Cardiac muscle cell (in vitro differentiated cells and primary cell): ENCODE measurements at regions not wholly inside any gene's neighbourhood (a gene's known extent, or its start where the extent isn't known, plus 50 kb on each side); places are given as distances from the start of the nearest gene placed in this dataset.

Experiments
- DNase-seq, 2 donors: peaks; one replicate each; pipeline versions ENCODE4 v3.0.0 to v3.0.0-alpha.2; 2010 to 2017; ENCODE audit warnings: low read depth in 1 of 2, low spot score in 1 of 2
- H3K27ac ChIP-seq: fragments of 200-600 bp; sonication (generic); 2 replicates; pipeline ENCODE4 v1.5.1; 2016
- H3K27me3 ChIP-seq: fragments of 200-600 bp; sonication (generic); 2 replicates; pipeline ENCODE4 v1.6.0; 2016; ENCODE audit warnings: control low read depth
- H3K36me3 ChIP-seq: fragments of 200-600 bp; sonication (generic); 2 replicates; pipeline ENCODE4 v1.5.1; 2016; ENCODE audit warnings: control low read depth
- H3K4me1 ChIP-seq: fragments of 200-600 bp; sonication (generic); 2 replicates; pipeline ENCODE4 v1.8.1; 2017; ENCODE audit warnings: low read depth, mild to moderate bottlenecking, mixed run types
- H3K4me3 ChIP-seq: fragments of 200-600 bp; sonication (generic); 2 replicates; pipeline ENCODE4 v1.5.1; 2016; ENCODE audit warnings: mild to moderate bottlenecking
- H3K9me3 ChIP-seq: fragments of 200-600 bp; sonication (generic); 2 replicates; pipeline ENCODE4 v1.5.1; 2017; ENCODE audit warnings: low read depth, mild to moderate bottlenecking, control low read depth
- CTCF ChIP-seq: IDR thresholded peaks from 2 replicates; pipeline ENCODE4 v1.5.1; 2012; ENCODE audit warnings: low read depth, mild to moderate bottlenecking, low read length

DNA sequence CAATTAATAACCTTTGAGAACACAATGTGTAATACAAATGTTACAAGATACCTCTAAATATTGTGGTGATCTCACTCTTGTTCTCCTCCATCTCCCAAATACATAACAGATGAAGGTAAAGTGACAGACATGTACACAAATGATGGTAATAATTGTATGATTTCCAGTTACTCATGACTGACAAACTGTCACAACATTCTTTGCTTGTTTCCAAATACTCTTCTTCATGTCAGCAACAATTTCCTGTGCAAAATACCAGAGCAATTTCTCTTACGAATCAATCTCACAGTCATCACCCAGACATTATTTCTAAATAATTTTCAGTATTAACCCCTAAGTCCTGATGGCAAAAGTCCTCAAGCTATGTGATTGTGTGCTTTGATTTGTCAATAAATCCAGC is 92.9 kb downstream of the RPS12 start:
- Histone ChIP-seq H3K27ac (no peak overlapping the region), H3K4me3 (no peak overlapping the region), H3K36me3 (no peaks in the 10 kb centered on the region), H3K27me3 (no peaks in the 10 kb centered on the region), H3K4me1 (peaks cover 2% of the 10 kb centered on the region), H3K9me3 (no peaks in the 10 kb centered on the region)
- DNase-seq = no peak
- no peak for TF ChIP-seq CTCF

DNA sequence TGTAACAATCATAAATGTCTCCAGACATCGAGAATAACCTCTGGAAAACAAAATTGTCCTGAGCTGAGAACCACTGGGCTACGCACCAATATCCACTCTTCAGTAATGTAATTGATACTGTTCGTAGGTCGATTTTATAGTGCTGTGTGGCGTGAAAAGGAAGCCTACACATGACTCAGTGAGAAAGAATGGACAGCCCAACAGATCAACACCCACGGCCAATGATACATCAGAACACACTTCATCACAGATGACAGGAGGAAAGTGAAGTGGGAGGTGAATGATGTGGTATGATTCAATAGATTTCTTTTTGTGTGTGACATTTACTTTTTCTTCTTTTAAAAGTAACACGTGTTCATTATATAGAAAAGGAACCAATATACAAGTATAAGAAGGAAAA is 93.5 kb downstream of the RPS12 start:
- H3K9me3 ChIP-seq = no peaks in the 10 kb centered on the region
- peaks cover 9% of the 10 kb centered on the region for H3K4me1 ChIP-seq
- no peak for TF ChIP-seq CTCF
- no peaks in the 10 kb centered on the region for H3K27me3 ChIP-seq
- no peak overlapping the region for H3K4me3 ChIP-seq
- DNase-seq = peak in 1 of 2 donors; percentile 38
- no peak overlapping the region for H3K27ac ChIP-seq
- no peaks in the 10 kb centered on the region for H3K36me3 ChIP-seq

DNA sequence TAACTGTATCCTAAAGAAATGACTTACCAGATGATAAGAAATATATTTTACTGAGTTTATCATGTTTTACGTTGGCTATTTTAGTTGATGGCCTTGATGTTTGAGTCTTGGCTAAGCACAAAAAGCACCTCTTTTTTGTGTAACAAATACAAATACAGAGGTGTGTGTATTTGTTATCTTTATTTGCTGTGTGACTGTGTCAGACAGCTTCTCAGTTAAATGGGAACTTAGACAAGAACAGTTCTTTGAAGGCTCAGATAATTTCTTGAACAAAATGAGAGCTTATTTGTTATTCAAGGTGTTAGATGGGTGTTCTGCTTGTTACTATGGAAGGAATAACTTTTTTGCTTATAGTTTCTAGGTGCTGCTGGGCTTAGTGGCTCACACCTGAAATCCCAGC is 95.4 kb downstream of the RPS12 start:
- no peak for DNase-seq
- TF ChIP-seq CTCF = no peak
- H3K4me3 ChIP-seq = no peak overlapping the region
- H3K9me3 ChIP-seq = no peaks in the 10 kb centered on the region
- no peak overlapping the region for H3K27ac ChIP-seq
- H3K36me3 ChIP-seq = no peaks in the 10 kb centered on the region
- H3K4me1 ChIP-seq = peaks cover 14% of the 10 kb centered on the region
- H3K27me3 ChIP-seq = no peaks in the 10 kb centered on the region

DNA sequence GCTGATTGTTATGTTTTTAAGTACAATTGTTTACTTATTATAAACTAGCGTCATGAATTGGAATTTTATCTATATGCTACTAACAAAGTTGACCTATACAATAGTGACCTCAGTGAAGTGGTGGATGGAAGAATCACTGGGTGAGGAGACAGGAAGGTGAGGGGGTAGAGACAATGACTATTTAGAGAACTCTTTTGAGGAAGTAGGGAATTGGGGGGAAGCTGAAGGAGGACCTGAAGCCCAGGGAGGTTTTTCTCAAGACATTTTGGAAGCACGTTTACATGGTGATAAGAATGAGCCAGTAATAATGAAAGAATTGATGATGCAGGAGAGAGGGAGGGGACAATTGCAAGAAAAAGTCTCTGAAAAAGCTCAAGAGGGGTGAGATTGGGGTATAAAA is 96.4 kb downstream of the RPS12 start:
- Histone ChIP-seq H3K36me3 (no peaks in the 10 kb centered on the region), H3K9me3 (no peaks in the 10 kb centered on the region), H3K27ac (no peak overlapping the region), H3K4me1 (peaks cover 14% of the 10 kb centered on the region), H3K4me3 (no peak overlapping the region), H3K27me3 (no peaks in the 10 kb centered on the region)
- TF ChIP-seq CTCF = no peak
- no peak for DNase-seq

- peak overlapping the region; percentile 40 for H3K27ac ChIP-seq
- H3K36me3 ChIP-seq = no peaks in the 10 kb centered on the region
- no peaks in the 10 kb centered on the region for H3K27me3 ChIP-seq
- H3K4me1 ChIP-seq = peaks cover 19% of the 10 kb centered on the region
- DNase-seq = peak; percentile 67 to 97
- H3K4me3 ChIP-seq = no peak overlapping the region
- TF ChIP-seq CTCF = no peak
- no peaks in the 10 kb centered on the region for H3K9me3 ChIP-seq
Observed at GRCh38 chr6:132919045-132919860, 104.9 kb downstream of the RPS12 start.
